Pancreas (tissue), 10 donors: ENCODE measurements at regions not wholly inside any gene's neighbourhood (a gene's known extent, or its start where the extent isn't known, plus 50 kb on each side); places are given as distances from the start of the nearest gene placed in this dataset.

ENCODE experiments used
- ATAC-seq, 4 donors: fragments of 200-7000 bp; cut with Tn5 transposase; one replicate each; pipeline versions ENCODE4 v1.8.0 to v1.9.1; 2020; ENCODE audit warnings: mild to moderate bottlenecking in 4 of 4, moderate library complexity in 4 of 4
- DNase-seq, 6 donors: peaks; one replicate each; pipeline ENCODE4 v3.0.0-alpha.2; 2020
- FAIRE-seq: peaks from 2 replicates; lab custom pipeline; 2012; peaks lifted over from hg19 to GRCh38; lab: Jason Lieb, UNC
- H3K27ac ChIP-seq, 4 donors: fragments of 200-600 bp; sonication (generic); 1 replicate in 3 of 4; 2 replicates in 1 of 4; pipeline versions ENCODE4 v1.5.0 to v1.8.0; 2020
- H3K27me3 ChIP-seq, 4 donors: fragments of 200-600 bp; one replicate each; pipeline ENCODE4 v1.8.0; 2021
- H3K36me3 ChIP-seq, 3 donors: fragments of 200-600 bp; sonication (generic) in 1 of 3; one replicate each; pipeline versions ENCODE4 v1.5.0 to v1.8.0; 2020 to 2021
- H3K4me1 ChIP-seq, 3 donors: fragments of 200-600 bp; one replicate each; pipeline ENCODE4 v1.8.0; 2021
- H3K4me3 ChIP-seq, 4 donors: fragments of 200-600 bp; sonication (generic) in 2 of 4; one replicate each; pipeline versions ENCODE4 v1.5.0 to v1.8.0; 2020 to 2021
- H3K9me3 ChIP-seq, 4 donors: fragments of 200-600 bp; one replicate each; pipeline ENCODE4 v1.8.0; 2021
- CTCF ChIP-seq, 4 donors: fragments of 200-600 bp; sonication (generic) in 3 of 4; IDR thresholded peaks; one replicate each; pipeline versions ENCODE4 v1.5.0 to v1.8.0; 2021; ENCODE audit warnings: antibody characterized with exemption in 4 of 4
- WGBS, 2 donors: extraction: QIAGEN DNeasy Blood & Tissue Kit; methylation state at CpG; one replicate each; pipeline ENCODE4 v1.1.7; 2013; 5-methylcytosine and 5-hydroxymethylcytosine counted together
- intact Hi-C, 3 donors: fragments of 100-400 bp; cut with DNase I; formaldehyde crosslinking; loops; one replicate each; pipeline versions ENCODE4 v1.11.1 to v1.14.2; 2022
- donor health status: healthy with polysubstance abuse.
- donor health status: DM: no; HTN: no; CAD: no; lungs with moderate emphysema.
- donor health status: DM: no; HTN: no; CAD: no.
- donor health status: control.
- donor health status: control.
- donor health status: Bipolar disorder and iron deficiency.
- donor health status: DM: yes; HTN: yes; CAD: no.
- donor health status: DM: no; HTN: no; CAD: no.
- donor health status: DM: no; HTN: no; CAD: no.
- donor health status: DM: yes; HTN: yes; CAD: no.

- 91 to 96% methylated on average over 2 of the region's 2 CpGs for WGBS, 2 donors
- Histone ChIP-seq H3K9me3 (no peaks in the 10 kb centered on the region), H3K36me3 (no peaks in the 10 kb centered on the region), H3K4me3 (no peak overlapping the region), H3K27me3 (peaks cover 0 to 3% (median 0%) of the 10 kb centered on the region in 4 donors), H3K27ac (no peak overlapping the region), H3K4me1 (peaks cover 0 to under 1% (median 0%) of the 10 kb centered on the region in 3 donors)
- intact Hi-C loops: no loop called here
- ATAC-seq: no peak
- DNase-seq: no peak
- no peak for FAIRE-seq
- TF ChIP-seq CTCF (IDR thresholded peaks at IDR 0.05): no peak
Observed at GRCh38 chr18:43914018-43914417, 636.7 kb upstream of the SYT4 start.

GRCh38 chr18:43916984-43917383 lies 639.7 kb upstream of the SYT4 start:
- Histone ChIP-seq H3K36me3 (no peaks in the 10 kb centered on the region), H3K4me3 (no peak overlapping the region), H3K27me3 (peaks cover 0 to 3% (median 0%) of the 10 kb centered on the region in 4 donors), H3K27ac (no peak overlapping the region), H3K4me1 (peaks cover 0 to 13% (median 13%) of the 10 kb centered on the region in 3 donors), H3K9me3 (no peaks in the 10 kb centered on the region)
- intact Hi-C loops: no loop called here
- no peak for TF ChIP-seq CTCF (IDR thresholded peaks at IDR 0.05)
- FAIRE-seq: no peak
- no peak for DNase-seq
- 76 to 98% methylated on average over 3 of the region's 3 CpGs for WGBS, 2 donors
- no peak for ATAC-seq

GRCh38 chr18:43917520-43917919 lies 640.2 kb upstream of the SYT4 start:
- H3K4me1 ChIP-seq: peaks cover 0 to 13% (median 13%) of the 10 kb centered on the region in 3 donors
- FAIRE-seq (no peak), DNase-seq (no peak), ATAC-seq (no peak)
- WGBS, 2 donors: 84 to 96% methylated on average over 5 of the region's 5 CpGs
- no peak overlapping the region for H3K4me3 ChIP-seq
- no peaks in the 10 kb centered on the region for H3K36me3 ChIP-seq
- no peak for TF ChIP-seq CTCF (IDR thresholded peaks at IDR 0.05)
- peaks cover 0 to 3% (median 0%) of the 10 kb centered on the region in 4 donors for H3K27me3 ChIP-seq
- H3K27ac ChIP-seq: no peak overlapping the region
- intact Hi-C loops: no loop called here
- no peaks in the 10 kb centered on the region for H3K9me3 ChIP-seq

GRCh38 chr18:43919551-43919950 lies 642.3 kb upstream of the SYT4 start:
- H3K4me1 ChIP-seq: peaks cover 0 to 13% (median 13%) of the 10 kb centered on the region in 3 donors
- no peak for TF ChIP-seq CTCF (IDR thresholded peaks at IDR 0.05)
- peak; percentile 79 to 95 (median 91) for ATAC-seq

GRCh38 chr18:43931439-43931838 lies 654.1 kb upstream of the SYT4 start:
- Histone ChIP-seq H3K36me3 (no peaks in the 10 kb centered on the region), H3K9me3 (no peaks in the 10 kb centered on the region), H3K4me1 (peaks cover 6 to 12% (median 6%) of the 10 kb centered on the region in 3 donors), H3K27me3 (no peaks in the 10 kb centered on the region), H3K4me3 (no peak overlapping the region), H3K27ac (peak overlapping the region in 1 of 4 donors; percentile 13)
- TF ChIP-seq CTCF (IDR thresholded peaks at IDR 0.05): no peak
- intact Hi-C loops: no loop called here
- DNase-seq (no peak), ATAC-seq (peak in 1 of 4 donors; percentile 16), FAIRE-seq (no peak)
- WGBS, 2 donors: 82 to 89% methylated on average over 3 of the region's 3 CpGs

More at GRCh38 chr18:43919551-43919950, 642.3 kb upstream of the SYT4 start:
- H3K36me3 ChIP-seq: no peaks in the 10 kb centered on the region
- H3K9me3 ChIP-seq: no peaks in the 10 kb centered on the region
- no peak overlapping the region for H3K27ac ChIP-seq
- peak in 3 of 6 donors; percentile 22 to 71 (median 45) for DNase-seq
- H3K4me3 ChIP-seq: no peak overlapping the region
- intact Hi-C loops: no loop called here
- FAIRE-seq: no peak
- no peaks in the 10 kb centered on the region for H3K27me3 ChIP-seq
